ENCODE measurements at regions not wholly inside any gene's neighbourhood (a gene's known extent, or its start where the extent isn't known, plus 50 kb on each side); places are given as distances from the start of the nearest gene placed in this dataset.

- TF ChIP-seq CTCF (IDR thresholded peaks at IDR 0.05) (no peak), EP300 (IDR thresholded peaks at IDR 0.05) (no peak)
Observed at GRCh38 chr11:109765709-109766311, 327.4 kb upstream of the ZC3H12C start.

Measured in ovary (tissue), 3 donors.